ENCODE measurements at regions not wholly inside any gene's neighbourhood (a gene's known extent, or its start where the extent isn't known, plus 50 kb on each side); places are given as distances from the start of the nearest gene placed in this dataset.

- peaks cover 15% of the 10 kb centered on the region for H3K4me1 ChIP-seq
Measured at GRCh38 chr20:39270837-39271604, 308.9 kb downstream of the DHX35 start.

GRCh38 chr20:39269493-39270217 lies 307.5 kb downstream of the DHX35 start:
- H3K36me3 ChIP-seq (ENCODE audit: control insufficient read depth, insufficient read depth, low read length): no peaks in the 10 kb centered on the region
- H3K9ac ChIP-seq: no peak overlapping the region
- TF ChIP-seq, protein P1, sequence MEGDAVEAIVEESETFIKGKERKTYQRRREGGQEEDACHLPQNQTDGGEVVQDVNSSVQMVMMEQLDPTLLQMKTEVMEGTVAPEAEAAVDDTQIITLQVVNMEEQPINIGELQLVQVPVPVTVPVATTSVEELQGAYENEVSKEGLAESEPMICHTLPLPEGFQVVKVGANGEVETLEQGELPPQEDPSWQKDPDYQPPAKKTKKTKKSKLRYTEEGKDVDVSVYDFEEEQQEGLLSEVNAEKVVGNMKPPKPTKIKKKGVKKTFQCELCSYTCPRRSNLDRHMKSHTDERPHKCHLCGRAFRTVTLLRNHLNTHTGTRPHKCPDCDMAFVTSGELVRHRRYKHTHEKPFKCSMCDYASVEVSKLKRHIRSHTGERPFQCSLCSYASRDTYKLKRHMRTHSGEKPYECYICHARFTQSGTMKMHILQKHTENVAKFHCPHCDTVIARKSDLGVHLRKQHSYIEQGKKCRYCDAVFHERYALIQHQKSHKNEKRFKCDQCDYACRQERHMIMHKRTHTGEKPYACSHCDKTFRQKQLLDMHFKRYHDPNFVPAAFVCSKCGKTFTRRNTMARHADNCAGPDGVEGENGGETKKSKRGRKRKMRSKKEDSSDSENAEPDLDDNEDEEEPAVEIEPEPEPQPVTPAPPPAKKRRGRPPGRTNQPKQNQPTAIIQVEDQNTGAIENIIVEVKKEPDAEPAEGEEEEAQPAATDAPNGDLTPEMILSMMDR (IDR thresholded peaks at IDR 0.05): no peak
- H3K4me3 ChIP-seq (ENCODE audit: low read depth, low read length): no peak overlapping the region
- H3K27ac ChIP-seq: no peak overlapping the region
- no peak overlapping the region for H3K4me2 ChIP-seq (ENCODE audit: low read length)
- H2AFZ ChIP-seq: peak overlapping the region; percentile 51
- peaks cover 15% of the 10 kb centered on the region for H3K4me1 ChIP-seq
- no peaks in the 10 kb centered on the region for H3K79me2 ChIP-seq
- H3K9me3 ChIP-seq (ENCODE audit: control insufficient read depth, low read length): no peaks in the 10 kb centered on the region
- no peaks in the 10 kb centered on the region for H3K27me3 ChIP-seq (ENCODE audit: control insufficient read depth, insufficient read depth, low read length)

More at GRCh38 chr20:39270837-39271604, 308.9 kb downstream of the DHX35 start:
- TF ChIP-seq, protein P1 (IDR thresholded peaks at IDR 0.05): no peak
- H3K36me3 ChIP-seq (ENCODE audit: control insufficient read depth, insufficient read depth, low read length): no peaks in the 10 kb centered on the region
- H3K27ac ChIP-seq: no peak overlapping the region
- no peaks in the 10 kb centered on the region for H3K9me3 ChIP-seq (ENCODE audit: control insufficient read depth, low read length)
- H3K79me2 ChIP-seq: no peaks in the 10 kb centered on the region
- no peak overlapping the region for H3K9ac ChIP-seq
- H3K27me3 ChIP-seq (ENCODE audit: control insufficient read depth, insufficient read depth, low read length): no peaks in the 10 kb centered on the region
- peak overlapping the region; percentile 80 for H2AFZ ChIP-seq
- H3K4me2 ChIP-seq (ENCODE audit: low read length): no peak overlapping the region
- H3K4me3 ChIP-seq (ENCODE audit: low read depth, low read length): no peak overlapping the region

GRCh38 chr20:39268981-39269461 lies 306.9 kb downstream of the DHX35 start:
- Histone ChIP-seq H3K9ac (no peak overlapping the region), H3K36me3 (ENCODE audit: control insufficient read depth, insufficient read depth, low read length) (no peaks in the 10 kb centered on the region), H2AFZ (peak overlapping the region; percentile 51), H3K4me3 (ENCODE audit: low read depth, low read length) (no peak overlapping the region), H3K4me1 (peaks cover 15% of the 10 kb centered on the region), H3K4me2 (ENCODE audit: low read length) (no peak overlapping the region), H3K79me2 (no peaks in the 10 kb centered on the region), H3K27ac (no peak overlapping the region), H3K9me3 (ENCODE audit: control insufficient read depth, low read length) (no peaks in the 10 kb centered on the region), H3K27me3 (ENCODE audit: control insufficient read depth, insufficient read depth, low read length) (no peaks in the 10 kb centered on the region)
- TF ChIP-seq, protein P1 (IDR thresholded peaks at IDR 0.05): peak; percentile 92

DNA sequence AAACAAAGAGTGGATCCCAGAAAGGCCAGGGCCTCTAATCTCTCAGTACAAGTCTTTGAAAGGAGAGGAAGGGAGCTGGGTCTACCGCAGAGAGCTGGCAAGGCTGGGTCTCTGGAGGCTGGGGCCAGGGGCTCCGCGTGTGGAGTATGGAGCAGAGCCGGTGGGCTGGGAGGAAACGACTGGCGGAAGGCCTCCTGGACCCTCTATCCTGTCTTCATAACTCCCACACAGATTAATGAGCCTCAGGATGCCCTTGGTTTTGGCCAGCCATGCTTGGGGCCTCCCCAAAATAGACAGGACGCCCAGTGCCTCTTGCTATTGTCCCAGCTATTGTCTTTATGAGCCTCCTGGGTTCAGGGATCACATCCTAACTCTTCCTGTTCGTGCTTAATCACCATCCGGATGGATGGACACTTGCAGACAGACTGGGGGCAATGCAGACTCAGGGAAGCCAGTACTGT lies 306.4 kb downstream of the DHX35 start:
- Histone ChIP-seq H3K9me3 (ENCODE audit: control insufficient read depth, low read length) (no peaks in the 10 kb centered on the region), H3K27ac (no peak overlapping the region), H3K79me2 (no peaks in the 10 kb centered on the region), H3K9ac (no peak overlapping the region), H2AFZ (peak overlapping the region; percentile 45), H3K4me1 (peaks cover 15% of the 10 kb centered on the region), H3K4me3 (ENCODE audit: low read depth, low read length) (no peak overlapping the region), H3K27me3 (ENCODE audit: control insufficient read depth, insufficient read depth, low read length) (no peaks in the 10 kb centered on the region), H3K36me3 (ENCODE audit: control insufficient read depth, insufficient read depth, low read length) (no peaks in the 10 kb centered on the region), H3K4me2 (ENCODE audit: low read length) (no peak overlapping the region)
- TF ChIP-seq, protein P1 (IDR thresholded peaks at IDR 0.05): no peak

Measured in parathyroid adenoma (tissue), 2 donors.